Activated CD8-positive, alpha-beta T cell treated with anti-CD3 and anti-CD28 coated beads, Interleukin-2, amount 10 ng/mL, durations not matched to agents 7 days and 5 days (primary cell): ENCODE measurements at regions not wholly inside any gene's neighbourhood (a gene's known extent, or its start where the extent isn't known, plus 50 kb on each side); places are given as distances from the start of the nearest gene placed in this dataset.

Experiments
- ATAC-seq: fragments of 150-1000 bp; cut with Tn5 transposase; one replicate; pipeline ENCODE4 v1.10.0; 2021; ENCODE audit warnings: moderate library complexity
- CTCF ChIA-PET: fragments of 350-600 bp; sonication (Branson Sonifier 250); formaldehyde crosslinking; loops from one replicate; lab custom pipeline; 2021; ENCODE audit warnings: antibody characterized with exemption; lab: Charles Lee
- POLR2A ChIA-PET: fragments of 350-600 bp; sonication (Branson Sonifier 250); formaldehyde crosslinking; loops from one replicate; lab custom pipeline; 2021; ENCODE audit warnings: antibody characterized with exemption; lab: Charles Lee
- DNase-seq: peaks from one replicate; pipeline ENCODE4 v3.0.0-alpha.2; 2020
- H3K27ac Mint-ChIP-seq: one replicate; pipeline ENCODE4 v1.8.0; 2021; ENCODE audit warnings: mild to moderate bottlenecking, mixed read lengths
- H3K27me3 Mint-ChIP-seq: one replicate; pipeline ENCODE4 v1.8.0; 2021; ENCODE audit warnings: low read depth, mixed read lengths
- H3K36me3 Mint-ChIP-seq: one replicate; pipeline ENCODE4 v1.8.0; 2021; ENCODE audit warnings: low read depth, mixed read lengths
- H3K4me1 Mint-ChIP-seq: one replicate; pipeline ENCODE4 v1.8.0; 2021; ENCODE audit warnings: low read depth, mixed read lengths
- H3K4me3 Mint-ChIP-seq: one replicate; pipeline ENCODE4 v1.8.0; 2021; ENCODE audit warnings: mild to moderate bottlenecking, mixed read lengths
- H3K9me3 Mint-ChIP-seq: one replicate; pipeline ENCODE4 v1.8.0; 2022; ENCODE audit warnings: mixed read lengths; ENCODE audit not compliant: insufficient read depth

DNA sequence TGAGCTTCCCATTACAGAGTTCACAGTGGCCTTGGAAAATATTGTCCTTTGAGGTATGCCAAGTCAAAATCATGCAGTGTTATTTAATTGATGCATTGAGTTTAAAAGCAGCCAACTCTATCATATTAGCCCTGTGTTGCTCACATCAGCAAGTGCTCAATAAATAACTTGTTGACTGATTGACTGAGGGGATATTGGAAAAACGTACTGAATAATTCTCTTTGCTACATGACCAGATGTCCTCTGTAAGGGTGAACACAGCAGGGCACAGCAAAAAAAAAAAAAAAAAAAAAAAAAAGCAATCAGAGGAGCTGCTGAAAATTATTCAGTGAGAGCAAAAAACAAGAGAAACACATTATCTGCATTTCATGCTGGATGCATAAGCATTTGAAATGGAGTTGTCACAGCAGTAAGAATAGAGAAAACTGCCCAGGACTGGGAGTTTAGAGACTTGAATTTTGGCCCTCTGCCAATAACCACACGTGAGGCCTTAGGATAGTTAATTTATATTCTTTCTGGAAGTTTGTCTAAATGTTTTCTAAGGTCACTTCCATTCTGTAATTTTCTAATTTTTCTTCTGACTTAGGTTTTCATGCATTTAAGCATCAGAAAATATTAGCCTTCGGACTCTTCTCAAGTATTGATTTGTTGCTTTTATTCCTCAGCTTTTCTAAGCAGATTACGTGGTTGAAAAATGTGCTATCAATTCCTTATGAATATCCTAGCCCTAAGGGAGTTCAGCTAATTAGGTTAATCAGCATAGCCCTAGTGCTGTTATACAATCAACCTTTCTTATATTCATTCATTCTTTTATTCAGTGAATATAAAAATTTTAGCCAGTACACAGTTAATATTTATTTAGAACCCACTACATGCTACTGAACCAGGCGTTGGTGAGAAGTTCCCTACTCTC, 246.8 kb upstream of the STXBP5 start:
- H3K27me3 Mint-ChIP-seq: no peaks in the 10 kb centered on the region
- H3K4me1 Mint-ChIP-seq: no peaks in the 10 kb centered on the region
- DNase-seq (no peak), ATAC-seq (no peak)
- POLR2A ChIA-PET: no interaction called here
- no peaks in the 10 kb centered on the region for H3K36me3 Mint-ChIP-seq
- H3K27ac Mint-ChIP-seq: no peak overlapping the region
- H3K4me3 Mint-ChIP-seq: no peak overlapping the region
- CTCF ChIA-PET: no interaction called here
- no peaks in the 10 kb centered on the region for H3K9me3 Mint-ChIP-seq

DNA sequence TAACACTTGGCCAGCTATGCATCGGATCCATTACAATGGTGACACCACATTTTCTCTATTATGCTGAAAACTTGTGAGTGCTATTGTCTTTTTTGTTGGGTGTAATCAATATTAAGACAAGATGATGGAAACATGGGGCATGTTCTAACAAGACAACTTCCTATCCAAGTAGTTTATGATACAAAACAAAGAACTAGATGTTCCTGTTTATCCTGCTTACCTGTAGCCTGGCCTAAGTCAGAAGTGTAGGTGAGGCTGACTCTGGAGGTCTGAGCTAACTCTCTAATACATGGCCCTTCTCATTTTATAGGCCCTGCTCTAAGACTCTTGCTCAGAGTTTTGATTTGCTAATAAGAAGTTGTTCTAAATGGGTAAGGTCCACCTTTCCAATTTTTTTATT, 242.4 kb upstream of the STXBP5 start:
- no peak for ATAC-seq
- Mint-ChIP-seq H3K4me1 (no peaks in the 10 kb centered on the region), H3K9me3 (peaks cover 13% of the 10 kb centered on the region), H3K27me3 (no peaks in the 10 kb centered on the region), H3K36me3 (peaks cover 3% of the 10 kb centered on the region), H3K4me3 (no peak overlapping the region), H3K27ac (no peak overlapping the region)
- ChIA-PET CTCF (no interaction called here), POLR2A (no interaction called here)
- no peak for DNase-seq

DNA sequence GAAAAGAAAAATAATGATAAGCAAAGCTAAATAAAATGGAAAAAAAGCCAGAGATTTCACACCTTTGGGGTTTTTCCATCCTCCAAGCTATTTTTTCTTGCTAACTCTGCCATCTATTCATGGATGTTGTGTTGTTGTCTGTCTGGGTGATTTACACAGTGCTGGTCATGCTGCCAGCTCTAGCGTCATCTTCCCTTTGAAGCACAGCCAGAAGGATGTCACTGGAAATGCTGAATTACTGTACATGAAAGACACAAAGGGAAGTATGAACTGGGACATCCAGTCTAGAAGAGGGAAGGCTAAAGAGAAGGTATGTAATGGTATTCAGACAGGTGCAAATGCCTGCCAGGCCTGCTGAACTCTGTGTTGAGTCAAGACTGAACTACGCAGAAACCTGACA, 241.9 kb upstream of the STXBP5 start:
- CTCF ChIA-PET: no interaction called here
- H3K9me3 Mint-ChIP-seq: peaks cover 13% of the 10 kb centered on the region
- no peak for ATAC-seq
- no peak for DNase-seq
- no peak overlapping the region for H3K4me3 Mint-ChIP-seq
- no peak overlapping the region for H3K27ac Mint-ChIP-seq
- no peaks in the 10 kb centered on the region for H3K4me1 Mint-ChIP-seq
- POLR2A ChIA-PET: no interaction called here
- H3K27me3 Mint-ChIP-seq: no peaks in the 10 kb centered on the region
- H3K36me3 Mint-ChIP-seq: peaks cover 3% of the 10 kb centered on the region

DNA sequence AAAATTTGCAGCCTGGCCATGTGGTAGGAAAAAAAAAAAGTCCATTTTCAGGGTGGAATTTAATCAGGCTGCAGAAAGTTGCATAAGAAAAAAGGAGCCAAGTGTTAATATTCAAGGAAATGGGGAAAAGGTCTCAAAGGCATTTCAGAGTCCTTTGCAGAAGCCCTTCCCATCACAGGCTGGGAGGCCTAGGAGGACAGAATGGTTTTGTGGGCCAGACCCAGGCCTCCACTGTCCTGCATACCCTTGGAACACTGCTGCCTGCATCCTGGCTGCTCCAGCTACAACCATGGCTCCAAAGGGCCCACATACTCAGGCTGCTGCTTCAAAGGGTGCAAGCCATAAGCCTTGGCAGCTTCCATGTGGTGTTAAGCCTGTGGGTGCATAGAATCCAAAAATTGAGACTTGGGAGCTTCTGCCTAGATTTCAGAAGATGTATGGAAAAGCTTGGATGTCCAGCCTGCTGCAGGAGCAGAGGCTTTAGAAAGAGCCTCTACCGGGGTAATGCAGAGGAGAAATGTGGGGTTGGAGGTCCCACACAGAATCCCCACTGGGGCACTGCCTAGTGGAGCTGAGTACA, 239.0 kb upstream of the STXBP5 start:
- Mint-ChIP-seq H3K4me3 (no peak overlapping the region), H3K27ac (no peak overlapping the region), H3K4me1 (no peaks in the 10 kb centered on the region), H3K36me3 (peaks cover 3% of the 10 kb centered on the region), H3K27me3 (no peaks in the 10 kb centered on the region), H3K9me3 (peaks cover 13% of the 10 kb centered on the region)
- ChIA-PET CTCF (no interaction called here), POLR2A (no interaction called here)
- DNase-seq (no peak), ATAC-seq (no peak)

DNA sequence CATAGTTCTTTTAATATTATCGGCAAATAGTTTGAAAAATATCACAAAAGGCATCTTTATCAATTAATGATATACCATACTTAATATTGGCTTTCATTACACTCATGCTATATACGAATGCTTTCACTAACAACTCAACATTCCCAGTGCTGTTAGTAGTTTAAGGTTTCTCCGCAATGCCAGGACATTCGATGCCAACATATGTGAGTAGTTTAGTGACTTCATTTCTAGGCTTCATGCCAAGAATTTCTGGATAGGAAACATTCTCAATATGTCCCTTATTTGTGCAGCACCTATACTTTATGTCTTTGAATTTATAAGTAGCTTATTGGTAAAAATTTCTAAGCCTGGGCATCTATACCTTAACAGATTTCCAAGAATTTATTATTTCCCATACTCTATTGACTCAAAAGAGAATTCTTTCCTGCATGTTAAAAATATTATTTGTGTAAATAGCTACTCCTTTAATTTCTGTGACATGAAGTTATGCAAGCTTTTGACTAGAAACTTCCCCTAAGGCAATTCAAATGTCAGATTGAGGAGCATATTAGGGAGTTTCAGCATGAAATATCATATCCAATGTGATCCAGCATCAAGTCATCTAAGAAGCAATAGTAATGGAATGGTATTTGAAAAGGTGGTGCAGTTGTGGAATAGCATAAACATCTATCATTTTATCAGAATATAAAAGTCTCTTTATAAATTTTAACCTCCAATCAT, 236.0 kb upstream of the STXBP5 start:
- H3K27ac Mint-ChIP-seq: no peak overlapping the region
- CTCF ChIA-PET: no interaction called here
- H3K9me3 Mint-ChIP-seq: peaks cover 13% of the 10 kb centered on the region
- no peak for ATAC-seq
- no peak overlapping the region for H3K4me3 Mint-ChIP-seq
- POLR2A ChIA-PET: no interaction called here
- H3K27me3 Mint-ChIP-seq: no peaks in the 10 kb centered on the region
- H3K36me3 Mint-ChIP-seq: peaks cover 3% of the 10 kb centered on the region
- no peak for DNase-seq
- H3K4me1 Mint-ChIP-seq: no peaks in the 10 kb centered on the region

DNA sequence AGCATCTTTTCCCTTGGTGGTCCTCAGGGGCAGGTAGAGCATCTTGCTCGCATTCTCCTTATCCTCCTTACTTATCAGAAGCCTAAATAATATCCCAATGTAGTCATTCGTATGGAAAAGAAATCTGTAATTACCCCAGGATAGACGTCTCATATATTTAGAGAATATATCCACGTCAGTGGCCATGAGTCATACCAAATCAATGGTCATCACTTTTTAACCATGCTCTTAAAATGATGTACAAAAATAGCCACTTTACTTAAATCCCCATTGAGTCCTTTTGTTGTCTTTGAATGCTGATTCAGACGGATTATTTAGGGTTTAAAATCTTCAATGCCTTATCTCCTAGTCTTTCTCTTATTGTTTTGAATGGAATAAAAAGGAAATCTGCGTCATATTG, 231.7 kb upstream of the STXBP5 start:
- no peak for DNase-seq
- POLR2A ChIA-PET: no interaction called here
- H3K4me1 Mint-ChIP-seq: no peaks in the 10 kb centered on the region
- CTCF ChIA-PET: no interaction called here
- no peaks in the 10 kb centered on the region for H3K36me3 Mint-ChIP-seq
- ATAC-seq: no peak
- H3K9me3 Mint-ChIP-seq: no peaks in the 10 kb centered on the region
- no peak overlapping the region for H3K4me3 Mint-ChIP-seq
- H3K27me3 Mint-ChIP-seq: no peaks in the 10 kb centered on the region
- H3K27ac Mint-ChIP-seq: no peak overlapping the region

DNA sequence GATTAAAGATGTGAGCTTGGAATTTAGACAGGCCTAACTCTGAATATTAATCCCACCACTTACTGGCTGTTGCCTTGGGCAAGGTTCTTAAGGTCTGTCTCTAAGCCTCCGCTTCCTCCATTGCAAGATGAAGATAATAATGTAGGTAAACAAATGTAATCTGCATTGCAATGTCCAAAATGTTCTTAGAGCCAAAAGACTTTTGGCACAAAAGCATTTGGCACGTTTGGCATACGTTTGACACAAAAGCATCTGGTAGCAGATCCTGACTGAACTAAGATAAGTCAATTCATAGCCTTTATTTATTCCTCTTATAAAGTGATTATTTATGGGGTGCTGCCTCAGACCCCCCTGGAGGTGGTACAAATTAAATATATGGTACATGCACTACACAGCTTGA, 229.9 kb upstream of the STXBP5 start:
- no peaks in the 10 kb centered on the region for H3K9me3 Mint-ChIP-seq
- no peak overlapping the region for H3K27ac Mint-ChIP-seq
- ATAC-seq (no peak), DNase-seq (no peak)
- H3K4me3 Mint-ChIP-seq: no peak overlapping the region
- H3K4me1 Mint-ChIP-seq: no peaks in the 10 kb centered on the region
- H3K36me3 Mint-ChIP-seq: no peaks in the 10 kb centered on the region
- H3K27me3 Mint-ChIP-seq: no peaks in the 10 kb centered on the region
- ChIA-PET POLR2A (no interaction called here), CTCF (no interaction called here)

DNA sequence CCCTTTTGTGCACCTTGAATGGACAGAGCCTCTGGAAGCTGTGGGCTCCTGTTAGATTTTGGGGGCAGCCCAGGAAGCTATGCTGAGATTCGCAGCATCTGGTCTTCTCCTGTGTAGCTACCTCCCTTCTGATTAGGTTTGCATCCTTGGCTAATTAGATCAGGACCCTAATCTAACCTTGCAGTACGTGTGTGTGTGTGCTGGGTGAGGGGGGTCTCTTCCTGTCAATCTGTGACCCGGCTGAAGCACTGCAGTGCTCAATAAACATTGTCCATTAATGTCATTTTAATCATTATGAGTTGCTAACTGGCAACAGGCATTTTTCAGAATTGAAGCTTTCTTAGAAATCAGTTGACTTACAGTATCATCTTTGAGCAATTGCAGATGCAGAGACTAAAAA, 229.1 kb upstream of the STXBP5 start:
- Mint-ChIP-seq H3K36me3 (no peaks in the 10 kb centered on the region), H3K27ac (no peak overlapping the region), H3K4me3 (no peak overlapping the region), H3K27me3 (no peaks in the 10 kb centered on the region), H3K4me1 (no peaks in the 10 kb centered on the region), H3K9me3 (no peaks in the 10 kb centered on the region)
- ATAC-seq: no peak
- CTCF ChIA-PET: no interaction called here
- no peak for DNase-seq
- POLR2A ChIA-PET: no interaction called here

DNA sequence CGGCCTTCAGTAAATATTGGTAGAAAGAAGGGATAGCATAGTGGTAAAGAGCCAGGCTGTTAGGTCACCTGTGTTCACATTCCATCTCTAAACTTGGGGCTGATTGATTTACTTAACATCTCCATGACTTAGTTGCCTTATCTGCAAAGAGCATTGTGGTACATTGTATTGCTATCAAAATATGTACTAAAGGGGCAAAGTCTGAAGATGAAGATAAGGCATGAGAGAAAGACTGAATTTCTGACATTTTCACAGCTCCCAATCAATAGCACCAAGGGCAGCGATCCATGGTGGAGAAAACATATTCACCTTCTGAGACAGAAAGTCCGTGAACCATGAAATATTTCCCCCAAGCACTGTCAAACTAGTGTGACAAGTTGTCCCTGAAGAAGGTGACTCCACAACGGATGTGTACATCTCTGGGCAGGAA, 223.3 kb upstream of the STXBP5 start:
- ATAC-seq: no peak
- ChIA-PET CTCF (no interaction called here), POLR2A (no interaction called here)
- Mint-ChIP-seq H3K27ac (no peak overlapping the region), H3K9me3 (no peaks in the 10 kb centered on the region), H3K4me3 (no peak overlapping the region), H3K4me1 (no peaks in the 10 kb centered on the region), H3K36me3 (no peaks in the 10 kb centered on the region), H3K27me3 (no peaks in the 10 kb centered on the region)
- DNase-seq: no peak

DNA sequence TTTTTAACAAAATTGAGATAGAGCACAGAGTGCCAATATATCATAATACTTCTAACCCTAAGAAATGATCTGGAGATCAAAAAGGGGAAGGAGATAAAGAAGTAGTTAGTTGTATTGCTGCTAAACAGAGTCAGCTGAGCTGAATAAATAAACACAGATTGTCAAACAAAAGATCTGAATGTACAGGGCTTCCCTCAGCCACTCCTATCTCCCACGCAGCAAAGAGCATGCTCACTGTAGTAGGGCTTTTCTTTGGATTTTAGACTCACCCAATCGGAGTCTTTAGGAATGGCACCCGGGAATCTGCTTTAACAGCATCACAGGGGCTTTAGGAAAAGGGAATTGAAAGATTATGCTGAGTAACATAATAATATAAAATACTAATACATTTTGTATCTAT, 222.2 kb upstream of the STXBP5 start:
- ATAC-seq: no peak
- no peak overlapping the region for H3K27ac Mint-ChIP-seq
- DNase-seq: no peak
- no peaks in the 10 kb centered on the region for H3K27me3 Mint-ChIP-seq
- no peaks in the 10 kb centered on the region for H3K9me3 Mint-ChIP-seq
- H3K4me1 Mint-ChIP-seq: no peaks in the 10 kb centered on the region
- POLR2A ChIA-PET: interaction anchor here (0.6 kb wide), 1 partner anchor 749 kb away, joined by 3 read pairs; no protein-coding TSS in a partner anchor
- CTCF ChIA-PET: no interaction called here
- H3K4me3 Mint-ChIP-seq: no peak overlapping the region
- no peaks in the 10 kb centered on the region for H3K36me3 Mint-ChIP-seq

DNA sequence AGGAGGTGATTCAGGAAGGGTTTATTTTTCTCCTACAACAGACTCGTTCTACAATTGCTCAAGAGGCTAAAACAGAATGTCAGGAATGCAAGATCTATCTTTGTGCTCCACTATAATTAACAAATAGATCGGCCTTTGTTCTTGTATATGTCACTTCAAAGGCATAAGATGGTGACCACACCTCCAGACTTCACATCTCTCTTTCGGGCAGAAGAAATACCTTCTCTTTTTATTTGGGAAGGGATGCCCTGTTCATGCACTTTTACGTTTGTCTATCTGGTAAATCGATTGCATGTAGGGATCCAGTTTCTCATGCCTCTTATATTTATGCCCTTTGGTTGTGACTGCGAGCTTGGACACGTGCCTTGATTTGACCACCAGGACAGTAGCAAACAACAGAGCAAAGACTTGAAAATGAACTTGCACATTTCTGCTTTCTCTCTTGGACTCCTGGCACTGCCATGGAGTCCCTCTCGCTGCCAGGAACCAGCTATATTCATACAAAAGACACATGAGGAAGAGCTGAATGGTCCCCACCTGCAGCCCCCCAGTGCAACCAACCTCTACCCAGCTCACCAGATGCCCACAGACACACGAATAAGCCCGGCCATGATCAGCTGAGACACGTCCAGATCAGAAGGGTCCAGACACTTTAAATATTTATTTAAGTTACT, 219.8 kb upstream of the STXBP5 start:
- DNase-seq (no peak), ATAC-seq (no peak)
- ChIA-PET CTCF (no interaction called here), POLR2A (no interaction called here)
- Mint-ChIP-seq H3K36me3 (no peaks in the 10 kb centered on the region), H3K4me3 (no peak overlapping the region), H3K27ac (no peak overlapping the region), H3K4me1 (no peaks in the 10 kb centered on the region), H3K9me3 (no peaks in the 10 kb centered on the region), H3K27me3 (no peaks in the 10 kb centered on the region)

DNA sequence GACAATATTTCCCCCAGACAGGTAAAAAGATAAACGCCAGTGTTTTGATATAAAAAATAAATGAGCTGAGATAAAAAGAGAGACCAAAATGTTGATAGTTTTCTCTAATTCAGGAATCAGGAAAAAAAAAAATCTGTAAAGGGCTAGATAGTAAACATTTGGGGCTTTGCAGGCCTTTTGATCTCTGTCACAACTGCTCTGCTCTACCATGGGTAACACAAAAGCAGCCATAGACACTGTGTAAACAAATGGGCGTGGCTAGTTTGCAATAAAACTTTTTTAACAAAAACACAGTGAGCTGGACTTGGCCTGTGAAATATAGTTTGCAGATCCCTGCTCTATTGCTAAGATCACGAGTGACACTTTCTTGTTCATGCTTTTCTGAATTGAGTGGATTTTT, 219.1 kb upstream of the STXBP5 start:
- Mint-ChIP-seq H3K36me3 (no peaks in the 10 kb centered on the region), H3K27me3 (no peaks in the 10 kb centered on the region), H3K27ac (no peak overlapping the region), H3K4me3 (no peak overlapping the region), H3K9me3 (no peaks in the 10 kb centered on the region), H3K4me1 (no peaks in the 10 kb centered on the region)
- no peak for ATAC-seq
- no peak for DNase-seq
- ChIA-PET CTCF (no interaction called here), POLR2A (no interaction called here)
